HG03342 (cell line): ENCODE measurements at regions not wholly inside any gene's neighbourhood (a gene's known extent, or its start where the extent isn't known, plus 50 kb on each side); places are given as distances from the start of the nearest gene placed in this dataset.

Experiments used
- ATAC-seq: cut with Tn5 transposase; IDR thresholded peaks from one replicate; pipeline ENCODE4 v1.9.1; 2021; ENCODE audit warnings: mild to moderate bottlenecking, moderate library complexity; ENCODE audit not compliant: unreplicated experiment

DNA sequence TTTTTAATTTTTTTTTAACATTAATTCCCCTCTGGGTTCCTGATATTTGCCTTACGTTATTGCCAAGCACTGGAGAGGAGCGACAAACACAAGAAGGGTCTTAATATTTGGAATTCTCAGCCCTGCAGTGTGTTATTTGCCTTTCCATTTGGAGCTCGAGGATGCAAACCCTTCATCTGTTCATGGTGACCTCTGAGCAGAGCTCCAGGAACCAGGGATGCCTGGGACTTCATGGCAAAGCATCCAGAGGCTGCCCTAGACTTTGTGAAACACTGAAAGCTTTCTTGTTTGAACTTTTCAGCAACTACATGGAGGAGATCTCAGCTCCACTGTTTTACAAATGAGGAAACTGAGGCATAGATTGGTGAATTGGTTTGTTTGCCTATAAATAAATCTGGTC lies 254.2 kb downstream of the CBLN1 start:
- no peak for ATAC-seq

DNA sequence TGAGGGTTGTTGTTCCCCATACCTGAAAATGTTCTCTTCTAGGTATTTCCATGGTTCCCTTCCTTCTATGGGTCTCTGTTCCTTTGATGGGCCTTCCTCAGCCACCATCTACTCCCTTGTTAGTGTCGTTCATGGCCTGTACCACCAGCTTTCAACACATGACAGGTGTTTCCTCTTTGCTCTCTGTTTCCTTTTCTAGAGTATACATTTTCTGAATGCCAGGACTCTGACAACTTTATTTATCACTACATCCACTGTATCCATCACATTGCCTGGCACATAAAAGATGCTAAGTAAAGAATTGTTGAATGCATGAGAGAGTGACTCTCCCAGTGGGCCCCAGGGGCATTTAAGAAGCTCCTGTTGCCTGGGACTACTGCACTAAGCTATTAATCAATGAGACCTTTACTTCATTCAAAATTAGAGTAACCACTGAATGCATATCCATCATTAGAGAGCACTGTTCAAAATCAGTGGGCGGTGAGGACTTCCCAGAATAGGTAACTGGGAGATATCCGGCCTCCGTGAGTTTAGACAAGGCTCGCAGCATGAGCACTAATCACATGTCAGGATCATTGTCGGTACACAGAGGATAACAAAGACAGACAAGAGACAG lies 255.0 kb downstream of the CBLN1 start:
- no peak for ATAC-seq

DNA sequence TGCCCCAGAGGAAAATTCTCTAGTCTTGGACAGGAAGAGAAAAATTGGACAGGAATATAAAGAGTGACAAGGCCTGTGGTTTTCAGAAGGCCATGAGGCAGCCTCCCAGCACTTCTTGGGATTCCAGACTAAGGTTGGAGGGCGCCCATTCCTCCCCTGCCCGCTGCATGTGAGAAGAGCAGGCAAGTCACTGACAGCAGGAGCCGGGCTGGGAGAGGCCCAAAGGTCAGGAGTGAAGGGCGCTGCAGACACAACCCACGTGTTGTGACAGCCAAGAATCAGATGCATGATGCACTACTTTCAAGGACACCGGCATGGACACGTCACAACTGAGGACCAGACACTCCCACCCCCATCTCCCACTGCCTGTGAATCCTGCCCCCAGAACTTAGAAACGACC lies 256.7 kb downstream of the CBLN1 start:
- no peak for ATAC-seq

- ATAC-seq: no peak
These were observed 257.6 kb downstream of the CBLN1 start for GRCh38 chr16:49024016-49024415.

DNA sequence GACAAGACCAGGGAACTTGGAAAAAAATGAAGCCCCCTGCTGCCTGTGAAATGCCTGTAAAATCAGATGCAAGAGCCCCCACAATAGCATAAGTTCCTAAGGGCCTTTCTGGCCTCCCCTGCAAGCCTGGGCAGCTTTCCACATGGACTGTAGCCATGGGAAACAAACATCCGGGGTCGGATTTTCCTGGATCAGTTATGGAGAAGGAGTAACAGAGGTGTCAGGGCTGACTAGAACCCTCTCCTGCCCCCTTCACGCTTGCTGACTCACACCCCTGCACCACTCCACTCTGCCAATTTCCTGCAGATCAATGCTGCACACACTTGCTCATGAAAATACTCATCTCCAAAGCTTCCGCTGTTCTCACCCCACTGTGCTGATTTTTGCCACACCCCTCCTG lies 258.6 kb downstream of the CBLN1 start:
- ATAC-seq: no peak

- ATAC-seq: no peak
These were observed 259.2 kb downstream of the CBLN1 start for GRCh38 chr16:49022351-49022963.

- ATAC-seq: no peak
These were observed 260.5 kb downstream of the CBLN1 start for GRCh38 chr16:49021136-49021535.

DNA sequence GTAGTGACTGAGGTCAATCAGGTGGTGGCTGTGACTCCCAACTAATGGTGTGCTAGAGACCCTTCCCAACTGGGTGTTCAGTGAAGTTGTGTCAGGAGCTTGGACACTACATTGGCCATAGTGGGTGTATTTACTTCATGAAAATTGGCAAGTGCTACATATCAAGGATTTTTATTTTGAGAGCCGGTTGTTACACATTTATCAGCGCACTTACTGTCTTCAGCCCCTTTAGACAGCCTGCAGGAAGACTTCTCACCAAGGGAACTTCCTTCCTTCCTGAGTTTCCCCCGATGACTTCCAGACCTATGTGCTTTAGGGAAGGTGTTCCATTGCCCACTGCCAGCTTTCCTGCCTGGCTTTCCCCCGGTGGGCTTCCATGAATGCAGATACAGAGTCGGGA lies 261.2 kb downstream of the CBLN1 start:
- ATAC-seq: no peak

DNA sequence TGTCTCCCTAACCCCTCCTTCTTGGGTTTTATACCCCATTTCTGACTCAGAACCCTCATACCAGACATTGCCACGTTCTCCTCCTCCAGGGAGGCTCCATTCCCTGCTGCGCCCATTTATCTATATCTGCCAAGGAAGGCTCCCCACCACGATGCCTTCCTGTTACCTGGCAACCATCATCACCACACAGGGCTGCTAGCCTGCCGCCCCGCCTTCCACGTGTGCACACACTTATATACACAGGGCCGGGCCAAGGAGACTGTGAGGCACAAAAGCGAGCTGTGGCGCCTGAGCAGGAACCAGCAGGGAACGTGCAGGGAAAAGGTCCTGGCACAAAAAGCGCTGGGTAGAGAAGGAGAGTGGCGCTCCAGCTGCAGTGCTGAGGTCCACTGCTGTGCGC lies 261.8 kb downstream of the CBLN1 start:
- no peak for ATAC-seq

GRCh38 chr16:49019081-49019633 lies 262.5 kb downstream of the CBLN1 start:
- ATAC-seq: no peak

- ATAC-seq: no peak
These were observed 263.2 kb downstream of the CBLN1 start for GRCh38 chr16:49018259-49018931.

- no peak for ATAC-seq
These were observed 264.1 kb downstream of the CBLN1 start for GRCh38 chr16:49017501-49017900.

- no peak for ATAC-seq
These were observed 265.2 kb downstream of the CBLN1 start for GRCh38 chr16:49016461-49016860.

GRCh38 chr16:49015225-49015592 lies 266.4 kb downstream of the CBLN1 start:
- no peak for ATAC-seq

GRCh38 chr16:49014277-49015224 lies 267.1 kb downstream of the CBLN1 start:
- no peak for ATAC-seq

DNA sequence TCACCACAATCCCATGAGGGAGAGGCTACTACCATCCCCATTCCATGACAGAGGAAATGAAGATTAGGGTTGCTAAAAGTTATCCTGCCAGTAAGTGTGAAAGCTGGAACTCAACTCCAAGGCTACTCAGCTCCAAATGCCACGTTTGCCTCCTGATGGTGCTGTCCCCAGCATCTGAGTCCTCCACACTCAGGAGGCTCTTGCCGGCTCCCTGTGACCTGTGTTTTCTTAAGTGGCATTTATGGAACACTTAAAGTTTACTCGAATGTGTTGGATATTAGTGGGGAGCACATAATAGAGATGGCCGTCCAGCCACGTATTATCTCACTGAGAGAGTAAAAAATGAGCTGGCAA lies 267.9 kb downstream of the CBLN1 start:
- ATAC-seq: no peak

GRCh38 chr16:49012961-49013726 lies 268.5 kb downstream of the CBLN1 start:
- no peak for ATAC-seq

DNA sequence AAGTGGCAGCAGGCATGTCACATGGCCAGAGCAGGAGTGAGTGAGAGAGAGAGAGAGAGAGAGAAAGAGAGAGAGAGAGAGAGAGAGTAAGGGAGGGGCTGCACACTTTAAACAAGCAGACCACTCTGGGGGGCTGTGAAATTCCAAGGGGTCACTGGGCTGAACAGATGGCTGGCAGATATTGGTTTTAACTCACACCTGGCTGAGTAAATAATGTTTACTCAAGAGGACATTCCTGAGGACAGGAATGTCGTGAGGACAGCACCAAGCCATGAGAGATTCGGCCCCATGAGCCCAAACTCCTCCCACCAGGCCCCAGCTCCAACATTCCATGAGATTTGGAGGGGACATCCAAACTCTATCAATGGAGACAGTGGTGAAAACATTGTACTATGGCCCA lies 269.7 kb downstream of the CBLN1 start:
- no peak for ATAC-seq

DNA sequence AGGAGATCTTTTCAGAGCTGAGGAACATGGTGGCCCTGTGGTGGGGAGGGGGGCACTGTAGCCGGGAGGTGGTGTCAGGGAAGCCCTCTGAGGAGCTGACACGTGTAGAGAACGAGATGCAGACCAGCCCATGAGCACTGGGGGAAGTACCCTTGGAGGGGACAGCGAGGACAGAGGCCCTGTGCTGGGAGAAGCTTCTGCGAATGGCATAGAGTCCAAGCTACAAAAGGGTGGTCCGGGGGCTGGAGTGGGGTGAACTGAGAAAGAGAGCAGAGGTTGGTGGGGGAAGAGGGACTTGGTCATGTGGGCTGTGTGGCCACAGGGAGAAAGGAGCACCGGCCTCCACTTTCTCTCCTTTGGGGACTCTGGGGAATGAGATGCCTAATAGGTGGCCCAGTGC lies 270.8 kb downstream of the CBLN1 start:
- no peak for ATAC-seq

GRCh38 chr16:49010396-49010795 lies 271.2 kb downstream of the CBLN1 start:
- ATAC-seq: no peak
